ENCODE measurements at regions not wholly inside any gene's neighbourhood (a gene's known extent, or its start where the extent isn't known, plus 50 kb on each side); places are given as distances from the start of the nearest gene placed in this dataset.

DNA sequence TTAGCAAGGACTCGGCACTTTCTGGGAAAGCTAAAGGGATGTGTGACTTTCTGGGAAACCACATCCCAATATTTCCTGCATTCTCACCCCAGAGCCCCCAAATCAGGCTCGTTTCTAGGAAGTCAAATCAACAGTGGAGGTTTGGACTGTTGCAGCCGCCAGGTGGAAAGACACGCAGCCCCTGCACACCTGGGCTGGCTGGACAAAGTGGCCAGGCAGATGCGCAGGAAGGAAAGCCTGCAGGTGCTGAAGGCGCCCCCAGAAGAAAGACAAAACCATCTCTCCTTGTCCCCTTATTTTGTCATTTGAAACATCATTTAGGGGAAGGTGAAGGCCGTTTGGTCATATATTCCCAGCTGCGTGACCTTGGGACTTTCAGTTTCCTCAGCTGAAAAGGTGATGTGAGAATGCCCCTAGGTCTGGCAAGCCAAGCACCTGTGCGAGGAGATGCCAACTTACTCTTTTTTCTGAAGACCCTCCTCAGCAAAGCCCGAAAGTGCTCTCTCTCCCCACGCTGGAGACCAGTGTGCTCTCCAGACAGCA lies 97.9 kb upstream of the CPEB4 start:
- H3K27me3 ChIP-seq (ENCODE audit: control insufficient read depth in 2 of 2, insufficient read depth in 2 of 2, low read length in 2 of 2): no peaks in the 10 kb centered on the region
- H3K36me3 ChIP-seq (ENCODE audit: control insufficient read depth in 2 of 2, insufficient read depth in 2 of 2, low read length in 2 of 2): no peaks in the 10 kb centered on the region
- no peak overlapping the region for H3K4me3 ChIP-seq (ENCODE audit: low read length in 2 of 2)
- H3K9me3 ChIP-seq (ENCODE audit: control insufficient read depth in 2 of 2, low read length in 2 of 2): no peaks in the 10 kb centered on the region
- H3K9ac ChIP-seq (ENCODE audit: low read depth in 1 of 2, low read length in 2 of 2): no peak overlapping the region
- H3K4me1 ChIP-seq (ENCODE audit: control insufficient read depth in 2 of 2, insufficient read depth in 2 of 2, low read length in 2 of 2): peaks cover 30 to 34% of the 10 kb centered on the region in 2 donors
- peak overlapping the region; percentile 11 to 66 for H3K27ac ChIP-seq (ENCODE audit: low read depth in 2 of 2, low read length in 2 of 2)

DNA sequence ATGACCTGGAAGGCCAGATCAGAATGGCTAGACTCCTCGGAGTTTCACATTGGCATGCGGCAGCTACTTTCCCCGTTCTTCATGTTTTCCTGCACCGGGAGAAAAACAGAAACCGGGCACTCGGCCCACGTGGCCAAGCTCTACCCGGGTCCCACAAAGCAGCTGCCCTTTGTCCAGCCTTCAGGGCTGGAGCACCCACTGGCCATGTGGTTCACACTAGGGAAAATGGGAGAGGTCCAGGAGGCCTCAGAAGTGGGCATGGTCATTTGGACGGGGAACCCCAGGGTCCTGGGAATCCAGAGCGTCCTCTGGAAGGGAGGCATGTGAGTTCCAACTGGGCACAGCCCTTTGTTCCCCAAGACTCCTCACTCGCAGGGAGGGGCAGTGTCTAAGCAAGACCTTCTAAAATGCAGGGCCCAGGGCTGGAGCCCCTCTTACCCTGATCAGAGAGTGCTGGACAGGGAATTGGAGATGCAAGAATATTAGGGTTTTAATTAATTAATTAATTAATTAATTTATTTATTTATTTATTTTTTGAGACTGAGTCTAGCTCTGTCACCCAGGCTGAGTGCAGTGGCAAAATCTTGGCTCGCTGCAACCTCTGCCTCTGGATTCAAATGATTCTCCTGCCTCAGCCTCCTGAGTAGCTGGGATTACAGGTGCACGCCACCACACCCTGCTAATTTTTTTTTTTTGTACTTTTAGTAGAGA lies 97.2 kb upstream of the CPEB4 start:
- Histone ChIP-seq H3K9ac (ENCODE audit: low read depth in 1 of 2, low read length in 2 of 2) (no peak overlapping the region), H3K27ac (ENCODE audit: low read depth in 2 of 2, low read length in 2 of 2) (peak overlapping the region in 1 of 2 donors; percentile 66), H3K4me1 (ENCODE audit: control insufficient read depth in 2 of 2, insufficient read depth in 2 of 2, low read length in 2 of 2) (peaks cover 35 to 40% of the 10 kb centered on the region in 2 donors), H3K4me3 (ENCODE audit: low read length in 2 of 2) (no peak overlapping the region), H3K9me3 (ENCODE audit: control insufficient read depth in 2 of 2, low read length in 2 of 2) (no peaks in the 10 kb centered on the region), H3K27me3 (ENCODE audit: control insufficient read depth in 2 of 2, insufficient read depth in 2 of 2, low read length in 2 of 2) (no peaks in the 10 kb centered on the region), H3K36me3 (ENCODE audit: control insufficient read depth in 2 of 2, insufficient read depth in 2 of 2, low read length in 2 of 2) (no peaks in the 10 kb centered on the region)

DNA sequence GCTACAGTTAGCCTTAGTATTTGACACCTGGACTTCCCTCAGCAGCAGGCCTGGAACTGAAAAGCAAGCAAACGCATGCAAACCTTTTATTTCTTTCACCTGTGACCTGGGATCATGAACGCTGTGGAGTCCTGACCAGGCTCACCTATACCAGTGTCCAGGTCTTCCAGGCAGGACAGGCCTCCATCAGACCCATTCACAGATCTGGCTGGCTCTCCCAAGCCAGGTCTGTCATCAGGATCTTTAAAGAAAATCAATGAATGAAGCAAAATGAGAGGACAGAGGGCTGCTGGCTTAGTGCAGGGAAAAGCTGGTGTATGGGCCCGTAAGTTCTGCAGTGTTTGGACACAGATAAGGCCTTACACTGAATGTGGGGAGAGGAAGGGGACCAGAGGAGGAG lies 96.3 kb upstream of the CPEB4 start:
- Histone ChIP-seq H3K4me1 (ENCODE audit: control insufficient read depth in 2 of 2, insufficient read depth in 2 of 2, low read length in 2 of 2) (peaks cover 37 to 40% of the 10 kb centered on the region in 2 donors), H3K36me3 (ENCODE audit: control insufficient read depth in 2 of 2, insufficient read depth in 2 of 2, low read length in 2 of 2) (no peaks in the 10 kb centered on the region), H3K27ac (ENCODE audit: low read depth in 2 of 2, low read length in 2 of 2) (peak overlapping the region; percentile 53 to 67), H3K9me3 (ENCODE audit: control insufficient read depth in 2 of 2, low read length in 2 of 2) (no peaks in the 10 kb centered on the region), H3K27me3 (ENCODE audit: control insufficient read depth in 2 of 2, insufficient read depth in 2 of 2, low read length in 2 of 2) (no peaks in the 10 kb centered on the region), H3K9ac (ENCODE audit: low read depth in 1 of 2, low read length in 2 of 2) (peak overlapping the region; percentile 26 to 32), H3K4me3 (ENCODE audit: low read length in 2 of 2) (no peak overlapping the region)

DNA sequence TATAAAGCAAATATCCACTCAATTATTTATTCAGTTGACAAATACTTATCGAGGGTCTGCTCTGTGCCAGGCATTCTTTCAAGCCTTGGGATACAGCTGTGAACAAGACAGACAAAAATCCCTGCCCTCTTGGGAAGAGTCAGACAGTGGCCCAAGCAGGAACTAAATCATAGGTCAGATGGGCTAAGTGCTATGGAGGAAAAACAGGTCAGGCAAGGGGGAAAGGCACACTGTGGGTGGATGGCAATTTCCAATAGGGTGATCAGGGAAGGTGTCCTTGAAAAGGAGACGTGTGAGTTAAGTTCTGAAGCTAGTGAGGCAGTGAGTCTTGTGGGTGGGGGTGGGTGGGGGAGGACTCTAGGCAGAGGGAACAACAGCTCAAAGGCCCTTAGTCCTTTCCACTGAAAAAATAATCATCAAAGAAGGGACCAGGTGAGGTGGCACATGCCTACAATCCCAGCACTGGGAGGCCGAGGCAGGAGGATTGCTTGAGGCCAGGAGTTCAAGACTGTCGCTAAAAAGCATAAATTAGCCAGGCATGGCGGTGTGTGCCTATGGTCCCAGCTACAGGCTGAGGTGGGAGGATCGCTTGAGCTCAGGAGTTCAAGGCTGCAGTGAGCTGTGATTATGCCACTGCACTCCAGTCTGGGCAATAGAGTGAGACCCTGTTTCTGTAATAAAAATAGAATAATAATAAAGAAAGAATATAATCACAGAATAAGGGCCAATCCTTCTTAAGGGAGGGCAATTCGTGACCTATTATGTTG lies 95.2 kb upstream of the CPEB4 start:
- Histone ChIP-seq H3K4me3 (ENCODE audit: low read length in 2 of 2) (no peak overlapping the region), H3K27me3 (ENCODE audit: control insufficient read depth in 2 of 2, insufficient read depth in 2 of 2, low read length in 2 of 2) (no peaks in the 10 kb centered on the region), H3K4me1 (ENCODE audit: control insufficient read depth in 2 of 2, insufficient read depth in 2 of 2, low read length in 2 of 2) (peaks cover 37 to 40% of the 10 kb centered on the region in 2 donors), H3K36me3 (ENCODE audit: control insufficient read depth in 2 of 2, insufficient read depth in 2 of 2, low read length in 2 of 2) (no peaks in the 10 kb centered on the region), H3K9ac (ENCODE audit: low read depth in 1 of 2, low read length in 2 of 2) (no peak overlapping the region), H3K9me3 (ENCODE audit: control insufficient read depth in 2 of 2, low read length in 2 of 2) (no peaks in the 10 kb centered on the region), H3K27ac (ENCODE audit: low read depth in 2 of 2, low read length in 2 of 2) (peak overlapping the region; percentile 76 to 86)

DNA sequence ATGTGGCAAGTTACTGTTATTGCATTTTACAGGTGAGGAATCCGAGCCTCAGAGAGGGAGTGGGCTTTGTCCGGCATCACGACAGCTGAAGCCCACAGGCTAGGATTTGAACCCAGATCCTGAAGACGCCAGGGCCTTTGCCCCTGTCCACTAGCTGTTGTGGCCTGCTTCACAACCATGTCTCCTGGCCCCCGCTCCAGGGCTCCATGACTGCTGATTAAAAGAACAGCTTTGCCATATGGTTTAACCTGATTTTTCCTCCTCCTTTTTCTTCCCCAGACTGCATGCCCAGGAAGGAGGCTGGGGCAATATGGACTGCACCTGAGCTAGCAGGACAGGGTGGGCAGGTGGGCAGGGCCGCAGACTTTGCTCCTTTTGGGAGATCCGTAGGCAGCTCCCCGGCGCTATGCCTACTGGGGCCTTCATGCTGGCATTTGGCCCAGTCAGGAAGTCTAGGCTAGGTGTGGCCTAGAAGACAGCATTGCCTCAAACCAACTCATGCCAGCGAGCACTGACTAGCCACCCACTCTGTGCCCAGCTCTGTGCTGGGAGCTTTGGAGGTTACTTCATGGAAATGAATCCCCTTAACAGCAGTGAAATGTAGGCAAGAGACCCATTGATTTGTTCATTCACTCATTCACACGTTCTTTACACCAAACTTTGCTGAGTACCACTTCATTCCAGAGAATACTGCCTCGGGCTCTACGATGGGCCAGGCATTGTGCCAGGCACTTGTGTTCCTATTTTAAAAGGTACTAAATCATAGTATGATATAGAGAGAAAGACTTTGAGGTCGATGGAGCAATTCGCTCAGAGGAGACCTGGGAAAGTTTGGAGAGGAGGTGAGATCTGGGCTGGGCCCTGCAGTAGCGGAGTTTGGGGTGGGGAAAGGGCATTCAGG lies 94.3 kb upstream of the CPEB4 start:
- Histone ChIP-seq H3K9ac (ENCODE audit: low read depth in 1 of 2, low read length in 2 of 2) (no peak overlapping the region), H3K4me3 (ENCODE audit: low read length in 2 of 2) (no peak overlapping the region), H3K27me3 (ENCODE audit: control insufficient read depth in 2 of 2, insufficient read depth in 2 of 2, low read length in 2 of 2) (no peaks in the 10 kb centered on the region), H3K36me3 (ENCODE audit: control insufficient read depth in 2 of 2, insufficient read depth in 2 of 2, low read length in 2 of 2) (no peaks in the 10 kb centered on the region), H3K9me3 (ENCODE audit: control insufficient read depth in 2 of 2, low read length in 2 of 2) (no peaks in the 10 kb centered on the region), H3K4me1 (ENCODE audit: control insufficient read depth in 2 of 2, insufficient read depth in 2 of 2, low read length in 2 of 2) (peaks cover 37 to 40% of the 10 kb centered on the region in 2 donors), H3K27ac (ENCODE audit: low read depth in 2 of 2, low read length in 2 of 2) (peak overlapping the region; percentile 76 to 86)

DNA sequence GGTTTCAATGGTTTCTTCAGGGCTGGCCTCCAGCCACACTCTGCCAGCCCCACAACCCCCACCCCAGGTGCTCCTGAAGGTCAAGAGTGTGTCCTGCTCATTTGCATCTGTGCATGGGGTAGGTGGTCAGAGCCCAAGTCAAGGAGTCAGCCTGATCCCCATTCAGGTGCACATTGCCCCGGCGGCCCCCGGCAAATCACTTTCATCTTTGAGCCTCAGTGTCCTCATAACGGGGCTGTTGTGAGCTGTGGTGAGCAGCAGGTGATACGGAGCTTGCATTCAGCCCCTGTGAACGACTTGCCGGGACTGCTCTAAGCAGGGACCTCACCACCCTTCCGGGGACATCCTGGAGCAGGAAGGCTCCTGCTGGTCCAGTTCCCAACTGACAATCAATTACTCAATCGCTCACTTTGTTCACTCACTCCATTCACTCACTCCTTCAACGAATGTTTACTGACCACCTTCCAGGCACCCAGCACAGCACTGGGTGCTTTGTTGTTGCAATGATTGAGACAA lies 93.2 kb upstream of the CPEB4 start:
- peak overlapping the region; percentile 76 to 86 for H3K27ac ChIP-seq (ENCODE audit: low read depth in 2 of 2, low read length in 2 of 2)

DNA sequence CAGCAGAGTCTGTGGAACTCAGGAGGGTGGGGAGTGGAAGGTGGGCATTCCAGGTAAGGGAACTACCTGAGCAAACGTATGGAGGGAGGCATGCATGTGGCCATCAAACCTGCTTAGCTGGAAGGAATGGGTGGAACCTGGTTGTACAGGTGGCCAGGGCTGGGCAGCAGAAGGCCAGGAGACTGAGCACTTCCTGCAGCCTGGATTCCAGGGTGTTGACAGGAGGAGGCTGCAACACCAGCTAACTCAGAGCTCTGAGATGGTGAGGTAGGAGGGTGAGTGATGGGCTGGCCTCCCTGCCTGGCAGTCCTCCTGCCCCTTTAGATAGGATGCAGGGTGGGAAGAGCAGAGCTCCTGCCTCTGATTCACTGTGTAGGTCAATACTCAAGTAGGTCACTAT lies 92.5 kb upstream of the CPEB4 start:
- peak overlapping the region; percentile 38 to 86 for H3K27ac ChIP-seq (ENCODE audit: low read depth in 2 of 2, low read length in 2 of 2)
- H3K9ac ChIP-seq (ENCODE audit: low read depth in 1 of 2, low read length in 2 of 2): no peak overlapping the region
- no peaks in the 10 kb centered on the region for H3K27me3 ChIP-seq (ENCODE audit: control insufficient read depth in 2 of 2, insufficient read depth in 2 of 2, low read length in 2 of 2)
- peaks cover 33 to 34% of the 10 kb centered on the region in 2 donors for H3K4me1 ChIP-seq (ENCODE audit: control insufficient read depth in 2 of 2, insufficient read depth in 2 of 2, low read length in 2 of 2)
- no peaks in the 10 kb centered on the region for H3K36me3 ChIP-seq (ENCODE audit: control insufficient read depth in 2 of 2, insufficient read depth in 2 of 2, low read length in 2 of 2)
- no peak overlapping the region for H3K4me3 ChIP-seq (ENCODE audit: low read length in 2 of 2)
- H3K9me3 ChIP-seq (ENCODE audit: control insufficient read depth in 2 of 2, low read length in 2 of 2): no peaks in the 10 kb centered on the region

More for the DNA sequence above, 93.2 kb upstream of the CPEB4 start:
- Histone ChIP-seq H3K36me3 (ENCODE audit: control insufficient read depth in 2 of 2, insufficient read depth in 2 of 2, low read length in 2 of 2) (no peaks in the 10 kb centered on the region), H3K27me3 (ENCODE audit: control insufficient read depth in 2 of 2, insufficient read depth in 2 of 2, low read length in 2 of 2) (no peaks in the 10 kb centered on the region), H3K4me3 (ENCODE audit: low read length in 2 of 2) (no peak overlapping the region), H3K4me1 (ENCODE audit: control insufficient read depth in 2 of 2, insufficient read depth in 2 of 2, low read length in 2 of 2) (peaks cover 33 to 36% of the 10 kb centered on the region in 2 donors), H3K9me3 (ENCODE audit: control insufficient read depth in 2 of 2, low read length in 2 of 2) (no peaks in the 10 kb centered on the region), H3K9ac (ENCODE audit: low read depth in 1 of 2, low read length in 2 of 2) (no peak overlapping the region)

DNA sequence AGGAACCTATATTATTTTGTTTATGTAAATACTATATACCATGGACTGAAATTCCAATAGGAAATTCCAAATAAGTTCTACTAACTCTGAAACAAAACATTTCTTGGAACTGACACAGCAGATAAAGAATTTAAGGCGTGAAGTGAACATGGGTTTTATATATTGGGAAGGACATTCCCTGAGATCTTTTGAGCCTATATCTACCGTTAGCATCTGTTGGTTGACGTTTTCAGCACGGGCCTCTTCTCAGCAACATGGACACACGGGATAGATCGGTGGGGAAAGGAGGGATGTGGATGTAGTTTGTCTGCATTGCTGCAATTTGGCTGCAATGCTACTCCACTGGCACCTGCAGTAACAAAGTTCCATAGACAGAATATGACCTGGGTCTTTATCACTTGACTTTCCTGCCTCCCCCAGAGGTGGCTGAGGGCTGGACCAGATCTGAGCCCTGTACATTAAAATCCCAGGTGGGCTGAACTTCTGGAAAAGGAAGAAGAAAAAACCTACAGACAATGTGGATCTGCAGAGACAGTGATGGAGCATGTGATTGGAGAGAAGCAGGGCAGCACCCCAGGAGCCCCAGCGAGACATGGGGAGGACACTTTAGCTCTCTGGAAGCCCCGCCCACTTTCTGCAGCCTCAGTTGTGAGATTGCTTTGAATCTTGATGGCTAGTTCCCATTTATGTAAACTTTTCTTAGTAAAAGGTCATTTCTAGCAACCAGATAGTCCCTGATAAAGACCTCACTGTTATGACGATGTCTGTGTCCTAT lies 91.2 kb upstream of the CPEB4 start:
- Histone ChIP-seq H3K27ac (ENCODE audit: low read depth in 2 of 2, low read length in 2 of 2) (no peak overlapping the region), H3K4me3 (ENCODE audit: low read length in 2 of 2) (no peak overlapping the region), H3K27me3 (ENCODE audit: control insufficient read depth in 2 of 2, insufficient read depth in 2 of 2, low read length in 2 of 2) (no peaks in the 10 kb centered on the region), H3K36me3 (ENCODE audit: control insufficient read depth in 2 of 2, insufficient read depth in 2 of 2, low read length in 2 of 2) (no peaks in the 10 kb centered on the region), H3K4me1 (ENCODE audit: control insufficient read depth in 2 of 2, insufficient read depth in 2 of 2, low read length in 2 of 2) (peaks cover 26 to 29% of the 10 kb centered on the region in 2 donors), H3K9me3 (ENCODE audit: control insufficient read depth in 2 of 2, low read length in 2 of 2) (no peaks in the 10 kb centered on the region), H3K9ac (ENCODE audit: low read depth in 1 of 2, low read length in 2 of 2) (no peak overlapping the region)

DNA sequence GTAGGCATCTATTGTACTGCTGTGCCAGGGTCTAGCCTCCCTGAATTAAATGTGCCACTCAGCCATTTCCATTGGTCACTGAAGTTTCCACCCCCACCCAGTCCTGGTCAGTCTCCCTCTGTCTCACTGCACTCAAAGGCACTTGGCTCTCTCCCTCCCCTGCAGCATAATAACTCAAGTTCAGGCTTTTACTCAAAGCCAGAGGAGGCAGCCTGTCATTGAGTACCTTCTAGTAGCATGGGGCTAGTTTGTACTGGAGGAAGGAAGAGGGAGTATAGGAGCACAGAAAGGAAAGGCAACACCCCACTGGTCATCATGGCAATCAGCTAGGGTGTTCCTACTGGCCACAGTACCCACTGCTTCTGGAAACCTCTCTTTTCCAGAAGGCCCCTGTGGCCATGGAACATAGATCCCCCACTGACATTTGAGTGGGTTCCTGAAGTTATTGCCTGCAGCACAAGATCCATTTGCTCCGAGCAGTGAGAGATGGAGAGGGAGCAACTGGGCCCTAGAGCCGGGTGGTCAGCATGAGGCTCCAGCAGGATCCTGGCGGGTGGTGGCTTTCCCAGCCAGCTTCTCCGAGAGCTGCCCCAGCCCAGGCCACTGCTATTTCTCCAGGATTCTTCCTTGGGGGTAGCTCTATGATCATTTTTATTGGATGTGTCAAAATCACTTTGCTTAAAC lies 89.9 kb upstream of the CPEB4 start:
- H3K9me3 ChIP-seq (ENCODE audit: control insufficient read depth in 2 of 2, low read length in 2 of 2): no peaks in the 10 kb centered on the region
- no peak overlapping the region for H3K27ac ChIP-seq (ENCODE audit: low read depth in 2 of 2, low read length in 2 of 2)
- H3K36me3 ChIP-seq (ENCODE audit: control insufficient read depth in 2 of 2, insufficient read depth in 2 of 2, low read length in 2 of 2): no peaks in the 10 kb centered on the region
- peaks cover 31 to 32% of the 10 kb centered on the region in 2 donors for H3K4me1 ChIP-seq (ENCODE audit: control insufficient read depth in 2 of 2, insufficient read depth in 2 of 2, low read length in 2 of 2)
- H3K4me3 ChIP-seq (ENCODE audit: low read length in 2 of 2): no peak overlapping the region
- H3K9ac ChIP-seq (ENCODE audit: low read depth in 1 of 2, low read length in 2 of 2): no peak overlapping the region
- no peaks in the 10 kb centered on the region for H3K27me3 ChIP-seq (ENCODE audit: control insufficient read depth in 2 of 2, insufficient read depth in 2 of 2, low read length in 2 of 2)
